H1 (cell line): ENCODE measurements at regions not wholly inside any gene's neighbourhood (a gene's known extent, or its start where the extent isn't known, plus 50 kb on each side); places are given as distances from the start of the nearest gene placed in this dataset.

ENCODE experiments used
- GTF2F1 ChIP-seq: IDR thresholded peaks from 2 replicates; pipeline ENCODE4 v1.6.1; 2012; ENCODE audit warnings: low read depth, low read length, improper control_type of control experiment, borderline replicate concordance
- KDM4A ChIP-seq: IDR thresholded peaks from one replicate; pipeline ENCODE4 v1.7.1; 2012; ENCODE audit warnings: low read depth, mild to moderate bottlenecking, moderate library complexity, low read length, inconsistent platforms; ENCODE audit not compliant: severe bottlenecking
- MAFK ChIP-seq: IDR thresholded peaks from 2 replicates; pipeline ENCODE4 v1.6.1; 2012; ENCODE audit warnings: low read depth, mild to moderate bottlenecking, improper control_type of control experiment, low read length
- RAD21 ChIP-seq, 2 experiments: IDR thresholded peaks in 1 of 2; conservative IDR thresholded peaks in 1 of 2; 2 replicates each; pipeline ENCODE4 v1.6.1; 2011; ENCODE audit warnings: low read depth in 2 of 2, low read length in 2 of 2, improper control_type of control experiment in 1 of 2, inconsistent platforms in 1 of 2, mild to moderate bottlenecking in 1 of 2, moderate library complexity in 1 of 2
- TF ChIP-seq, protein P1 (sequence below): fragments of 300-600 bp; sonication (generic); IDR thresholded peaks from 2 replicates; pipeline ENCODE4 v1.7.1; 2012; ENCODE audit warnings: low read length, moderate library complexity, mild to moderate bottlenecking, inconsistent platforms; ENCODE audit not compliant: insufficient replicate concordance
- TF ChIP-seq, protein P2 (sequence below): IDR thresholded peaks from 2 replicates; pipeline ENCODE4 v1.6.1; 2011; ENCODE audit warnings: low read depth, mild to moderate bottlenecking, low read length; ENCODE audit not compliant: insufficient read depth

GRCh38 chr1:163257763-163258162 lies 55.0 kb upstream of the RGS5 start (continued):
- TF ChIP-seq, protein P1, sequence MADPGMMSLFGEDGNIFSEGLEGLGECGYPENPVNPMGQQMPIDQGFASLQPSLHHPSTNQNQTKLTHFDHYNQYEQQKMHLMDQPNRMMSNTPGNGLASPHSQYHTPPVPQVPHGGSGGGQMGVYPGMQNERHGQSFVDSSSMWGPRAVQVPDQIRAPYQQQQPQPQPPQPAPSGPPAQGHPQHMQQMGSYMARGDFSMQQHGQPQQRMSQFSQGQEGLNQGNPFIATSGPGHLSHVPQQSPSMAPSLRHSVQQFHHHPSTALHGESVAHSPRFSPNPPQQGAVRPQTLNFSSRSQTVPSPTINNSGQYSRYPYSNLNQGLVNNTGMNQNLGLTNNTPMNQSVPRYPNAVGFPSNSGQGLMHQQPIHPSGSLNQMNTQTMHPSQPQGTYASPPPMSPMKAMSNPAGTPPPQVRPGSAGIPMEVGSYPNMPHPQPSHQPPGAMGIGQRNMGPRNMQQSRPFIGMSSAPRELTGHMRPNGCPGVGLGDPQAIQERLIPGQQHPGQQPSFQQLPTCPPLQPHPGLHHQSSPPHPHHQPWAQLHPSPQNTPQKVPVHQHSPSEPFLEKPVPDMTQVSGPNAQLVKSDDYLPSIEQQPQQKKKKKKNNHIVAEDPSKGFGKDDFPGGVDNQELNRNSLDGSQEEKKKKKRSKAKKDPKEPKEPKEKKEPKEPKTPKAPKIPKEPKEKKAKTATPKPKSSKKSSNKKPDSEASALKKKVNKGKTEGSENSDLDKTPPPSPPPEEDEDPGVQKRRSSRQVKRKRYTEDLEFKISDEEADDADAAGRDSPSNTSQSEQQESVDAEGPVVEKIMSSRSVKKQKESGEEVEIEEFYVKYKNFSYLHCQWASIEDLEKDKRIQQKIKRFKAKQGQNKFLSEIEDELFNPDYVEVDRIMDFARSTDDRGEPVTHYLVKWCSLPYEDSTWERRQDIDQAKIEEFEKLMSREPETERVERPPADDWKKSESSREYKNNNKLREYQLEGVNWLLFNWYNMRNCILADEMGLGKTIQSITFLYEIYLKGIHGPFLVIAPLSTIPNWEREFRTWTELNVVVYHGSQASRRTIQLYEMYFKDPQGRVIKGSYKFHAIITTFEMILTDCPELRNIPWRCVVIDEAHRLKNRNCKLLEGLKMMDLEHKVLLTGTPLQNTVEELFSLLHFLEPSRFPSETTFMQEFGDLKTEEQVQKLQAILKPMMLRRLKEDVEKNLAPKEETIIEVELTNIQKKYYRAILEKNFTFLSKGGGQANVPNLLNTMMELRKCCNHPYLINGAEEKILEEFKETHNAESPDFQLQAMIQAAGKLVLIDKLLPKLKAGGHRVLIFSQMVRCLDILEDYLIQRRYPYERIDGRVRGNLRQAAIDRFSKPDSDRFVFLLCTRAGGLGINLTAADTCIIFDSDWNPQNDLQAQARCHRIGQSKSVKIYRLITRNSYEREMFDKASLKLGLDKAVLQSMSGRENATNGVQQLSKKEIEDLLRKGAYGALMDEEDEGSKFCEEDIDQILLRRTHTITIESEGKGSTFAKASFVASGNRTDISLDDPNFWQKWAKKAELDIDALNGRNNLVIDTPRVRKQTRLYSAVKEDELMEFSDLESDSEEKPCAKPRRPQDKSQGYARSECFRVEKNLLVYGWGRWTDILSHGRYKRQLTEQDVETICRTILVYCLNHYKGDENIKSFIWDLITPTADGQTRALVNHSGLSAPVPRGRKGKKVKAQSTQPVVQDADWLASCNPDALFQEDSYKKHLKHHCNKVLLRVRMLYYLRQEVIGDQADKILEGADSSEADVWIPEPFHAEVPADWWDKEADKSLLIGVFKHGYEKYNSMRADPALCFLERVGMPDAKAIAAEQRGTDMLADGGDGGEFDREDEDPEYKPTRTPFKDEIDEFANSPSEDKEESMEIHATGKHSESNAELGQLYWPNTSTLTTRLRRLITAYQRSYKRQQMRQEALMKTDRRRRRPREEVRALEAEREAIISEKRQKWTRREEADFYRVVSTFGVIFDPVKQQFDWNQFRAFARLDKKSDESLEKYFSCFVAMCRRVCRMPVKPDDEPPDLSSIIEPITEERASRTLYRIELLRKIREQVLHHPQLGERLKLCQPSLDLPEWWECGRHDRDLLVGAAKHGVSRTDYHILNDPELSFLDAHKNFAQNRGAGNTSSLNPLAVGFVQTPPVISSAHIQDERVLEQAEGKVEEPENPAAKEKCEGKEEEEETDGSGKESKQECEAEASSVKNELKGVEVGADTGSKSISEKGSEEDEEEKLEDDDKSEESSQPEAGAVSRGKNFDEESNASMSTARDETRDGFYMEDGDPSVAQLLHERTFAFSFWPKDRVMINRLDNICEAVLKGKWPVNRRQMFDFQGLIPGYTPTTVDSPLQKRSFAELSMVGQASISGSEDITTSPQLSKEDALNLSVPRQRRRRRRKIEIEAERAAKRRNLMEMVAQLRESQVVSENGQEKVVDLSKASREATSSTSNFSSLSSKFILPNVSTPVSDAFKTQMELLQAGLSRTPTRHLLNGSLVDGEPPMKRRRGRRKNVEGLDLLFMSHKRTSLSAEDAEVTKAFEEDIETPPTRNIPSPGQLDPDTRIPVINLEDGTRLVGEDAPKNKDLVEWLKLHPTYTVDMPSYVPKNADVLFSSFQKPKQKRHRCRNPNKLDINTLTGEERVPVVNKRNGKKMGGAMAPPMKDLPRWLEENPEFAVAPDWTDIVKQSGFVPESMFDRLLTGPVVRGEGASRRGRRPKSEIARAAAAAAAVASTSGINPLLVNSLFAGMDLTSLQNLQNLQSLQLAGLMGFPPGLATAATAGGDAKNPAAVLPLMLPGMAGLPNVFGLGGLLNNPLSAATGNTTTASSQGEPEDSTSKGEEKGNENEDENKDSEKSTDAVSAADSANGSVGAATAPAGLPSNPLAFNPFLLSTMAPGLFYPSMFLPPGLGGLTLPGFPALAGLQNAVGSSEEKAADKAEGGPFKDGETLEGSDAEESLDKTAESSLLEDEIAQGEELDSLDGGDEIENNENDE, result no peak
- TF ChIP-seq, protein P2, sequence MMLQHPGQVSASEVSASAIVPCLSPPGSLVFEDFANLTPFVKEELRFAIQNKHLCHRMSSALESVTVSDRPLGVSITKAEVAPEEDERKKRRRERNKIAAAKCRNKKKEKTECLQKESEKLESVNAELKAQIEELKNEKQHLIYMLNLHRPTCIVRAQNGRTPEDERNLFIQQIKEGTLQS, result no peak
- no peak for TF ChIP-seq RAD21 (IDR thresholded peaks at IDR 0.05 in 1 of 2, conservative IDR thresholded peaks at IDR 0.05 in 1 of 2; ENCODE audit: low read depth in 2 of 2, low read length in 2 of 2)
- no peak for TF ChIP-seq KDM4A
- no peak for TF ChIP-seq GTF2F1
- TF ChIP-seq MAFK, result no peak
